A673 (cell line): ENCODE measurements at regions not wholly inside any gene's neighbourhood (a gene's known extent, or its start where the extent isn't known, plus 50 kb on each side); places are given as distances from the start of the nearest gene placed in this dataset.

Experiments
- BruUV-seq: library from RNA; stranded (reverse); fragments of 400-500 nt; replicated peaks from 2 replicates; lab custom pipeline; 2021; lab: Mats Ljungman, UMichigan
- CTCF ChIA-PET: fragments of 300-600 bp; sonication (Branson Sonifier 250); formaldehyde crosslinking; loops from one replicate; lab custom pipeline; 2022; ENCODE audit warnings: antibody characterized with exemption; lab: Charles Lee
- POLR2A ChIA-PET: fragments of 300-600 bp; sonication (Branson Sonifier 250); formaldehyde crosslinking; loops from one replicate; lab custom pipeline; 2022; ENCODE audit warnings: antibody characterized with exemption; ENCODE audit not compliant: low non-redundant PET; lab: Charles Lee
- DNase-seq: peaks from one replicate; pipeline ENCODE4 v3.0.0-alpha.2; 2015; ENCODE audit warnings: low spot score
- H3K27ac ChIP-seq: fragments of 200-600 bp; sonication (generic); 2 replicates; pipeline ENCODE4 v1.5.1; 2016; ENCODE audit warnings: mixed run types, low read depth, mild to moderate bottlenecking, mixed read lengths, antibody characterized with exemption, low read length; ENCODE audit not compliant: poor library complexity, severe bottlenecking
- H3K27me3 ChIP-seq: fragments of 200-600 bp; sonication (generic); replicated peaks from 2 replicates; pipeline ENCODE4 v1.6.1; 2017; ENCODE audit warnings: mixed run types, low read depth, mild to moderate bottlenecking, mixed read lengths, antibody characterized with exemption, low read length; ENCODE audit not compliant: insufficient read depth, poor library complexity
- H3K36me3 ChIP-seq: fragments of 200-600 bp; sonication (generic); 2 replicates; pipeline ENCODE4 v1.6.1; 2016; ENCODE audit warnings: mixed run types, mild to moderate bottlenecking, mixed read lengths, antibody characterized with exemption, low read length; ENCODE audit not compliant: insufficient read depth, poor library complexity, severe bottlenecking
- H3K4me1 ChIP-seq: fragments of 200-600 bp; sonication (generic); 2 replicates; pipeline ENCODE4 v1.6.1; 2017; ENCODE audit warnings: mixed run types, mild to moderate bottlenecking, mixed read lengths, antibody characterized with exemption, low read length; ENCODE audit not compliant: insufficient read depth, poor library complexity, severe bottlenecking
- H3K4me3 ChIP-seq: fragments of 200-600 bp; sonication (generic); 2 replicates; pipeline ENCODE4 v1.5.1; 2016; ENCODE audit warnings: low read depth, mixed run types, mild to moderate bottlenecking, mixed read lengths, low read length; ENCODE audit not compliant: poor library complexity, severe bottlenecking
- H3K9me3 ChIP-seq: fragments of 200-600 bp; sonication (generic); 2 replicates; pipeline ENCODE4 v1.6.1; 2016; ENCODE audit warnings: mixed run types, low read depth, mild to moderate bottlenecking, mixed read lengths, antibody characterized with exemption, low read length; ENCODE audit not compliant: poor library complexity, severe bottlenecking
- CTCF ChIP-seq: fragments of 300-800, 200-600 bp; sonication (generic); conservative IDR thresholded peaks from 2 replicates; pipeline ENCODE4 v1.5.1; 2017; ENCODE audit warnings: low read depth, mild to moderate bottlenecking, antibody characterized with exemption, low read length, moderate library complexity, mixed read lengths
- EZH2 ChIP-seq: fragments of 200-600 bp; sonication (generic); IDR thresholded peaks from 2 replicates; pipeline ENCODE4 v1.6.1; 2017; ENCODE audit warnings: borderline replicate concordance, low read depth, mild to moderate bottlenecking, mixed read lengths, antibody characterized with exemption, low read length; ENCODE audit not compliant: poor library complexity, severe bottlenecking
- intact Hi-C: fragments of 100-400 bp; cut with micrococcal nuclease; formaldehyde crosslinking; loops from one replicate; pipeline ENCODE4 v1.10.0; 2022; ENCODE audit not compliant: unreplicated experiment

GRCh38 chr16:60110531-60110930 lies 1376.4 kb upstream of the GOT2 start:
- Histone ChIP-seq H3K4me1 (no peaks in the 10 kb centered on the region), H3K36me3 (no peaks in the 10 kb centered on the region), H3K9me3 (no peaks in the 10 kb centered on the region), H3K27ac (no peak overlapping the region), H3K4me3 (no peak overlapping the region), H3K27me3 (no peaks in the 10 kb centered on the region)
- intact Hi-C loops = no loop called here
- POLR2A ChIA-PET = no interaction called here
- DNase-seq = no peak
- CTCF ChIA-PET = no interaction called here
- BruUV-seq = no TSS peak
- TF ChIP-seq CTCF (no peak), EZH2 (no peak)

GRCh38 chr16:60107871-60108270 lies 1373.8 kb upstream of the GOT2 start:
- no peak for DNase-seq
- intact Hi-C loops = no loop called here
- POLR2A ChIA-PET = no interaction called here
- Histone ChIP-seq H3K36me3 (no peaks in the 10 kb centered on the region), H3K4me1 (no peaks in the 10 kb centered on the region), H3K4me3 (no peak overlapping the region), H3K27ac (no peak overlapping the region), H3K27me3 (no peaks in the 10 kb centered on the region), H3K9me3 (no peaks in the 10 kb centered on the region)
- TF ChIP-seq EZH2 (no peak), CTCF (no peak)
- CTCF ChIA-PET = no interaction called here
- no TSS peak for BruUV-seq

GRCh38 chr16:60107437-60107836 lies 1373.3 kb upstream of the GOT2 start:
- POLR2A ChIA-PET = no interaction called here
- Histone ChIP-seq H3K36me3 (no peaks in the 10 kb centered on the region), H3K4me1 (no peaks in the 10 kb centered on the region), H3K27ac (no peak overlapping the region), H3K4me3 (no peak overlapping the region), H3K27me3 (no peaks in the 10 kb centered on the region), H3K9me3 (no peaks in the 10 kb centered on the region)
- CTCF ChIA-PET = no interaction called here
- intact Hi-C loops = no loop called here
- DNase-seq = no peak
- TF ChIP-seq CTCF (no peak), EZH2 (no peak)
- no TSS peak for BruUV-seq
